Fibroblast of skin of right biceps (primary cell): ENCODE measurements at regions not wholly inside any gene's neighbourhood (a gene's known extent, or its start where the extent isn't known, plus 50 kb on each side); places are given as distances from the start of the nearest gene placed in this dataset.
"Not testable (repeated sequence)": the region's sequence is repeated elsewhere in the genome, so short reads cannot be mapped to it uniquely, and the experiment has no call there.

Experiments used
- DNase-seq: peaks from one replicate; pipeline ENCODE4 v3.0.0-alpha.2; 2013

DNA sequence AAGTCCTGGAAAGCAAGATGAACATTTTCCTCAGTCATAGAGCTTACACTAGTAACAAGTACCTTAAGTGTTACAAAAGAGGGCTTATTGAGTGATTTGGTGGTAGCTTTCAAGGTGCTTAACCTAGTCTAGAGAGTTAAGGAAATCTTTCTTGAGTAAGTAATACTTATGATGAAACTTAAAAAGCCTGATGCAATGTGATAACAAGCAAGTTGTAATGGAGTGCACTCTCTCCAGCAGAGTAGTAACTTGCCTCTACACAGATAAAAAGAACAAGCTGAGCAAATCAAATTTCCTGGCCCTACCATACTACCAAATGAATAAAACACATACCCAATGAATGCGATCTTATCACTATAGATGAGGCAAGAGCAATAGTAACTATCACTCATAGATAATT is 639.9 kb upstream of the FBXO33 start:
- DNase-seq: no peak

DNA sequence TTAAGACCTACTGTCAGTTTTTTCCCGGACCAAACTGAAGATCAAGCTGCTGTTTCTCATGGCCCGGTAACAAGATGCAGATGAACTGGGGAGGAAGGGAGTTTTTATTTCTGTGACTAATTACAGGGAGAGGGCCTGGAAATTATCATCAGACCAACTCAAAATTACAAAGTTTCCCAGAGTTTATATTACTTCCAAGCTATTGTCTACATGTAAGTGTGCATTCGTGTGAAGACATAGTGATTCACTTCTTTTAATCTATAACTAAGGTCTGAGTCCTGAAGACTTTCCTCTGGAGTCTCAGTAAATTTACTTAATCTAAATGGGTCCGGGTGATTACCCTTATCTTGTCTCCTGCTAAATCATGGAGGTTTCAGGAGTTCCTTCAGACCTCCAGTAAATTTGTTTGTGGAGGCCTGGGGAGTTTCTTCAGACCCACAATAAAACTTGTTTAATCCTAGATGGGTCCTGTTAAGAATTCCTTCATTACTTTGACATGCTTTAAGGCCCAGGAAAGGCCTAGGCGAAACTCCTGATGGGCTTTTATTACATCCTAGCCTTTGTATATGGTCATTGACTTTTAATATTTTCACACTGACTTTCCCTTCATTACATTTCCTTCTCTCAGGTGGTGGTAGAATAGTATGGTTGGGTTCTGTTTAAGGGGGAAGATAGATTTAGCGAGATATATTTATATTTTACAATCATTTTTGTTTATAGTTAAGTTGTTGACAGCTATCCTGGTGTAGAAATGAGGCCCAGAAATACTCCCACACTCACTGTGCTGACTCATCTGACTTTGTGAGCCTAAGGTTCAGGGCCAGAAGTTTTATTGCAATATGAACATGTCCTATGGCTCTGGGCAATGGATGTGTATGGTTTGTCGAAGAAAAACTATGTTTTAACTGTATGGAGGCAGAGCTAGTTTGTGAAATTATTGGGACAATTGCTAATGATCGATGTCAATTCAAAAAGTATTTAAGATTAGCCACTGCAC is 627.0 kb upstream of the FBXO33 start:
- DNase-seq: no peak

DNA sequence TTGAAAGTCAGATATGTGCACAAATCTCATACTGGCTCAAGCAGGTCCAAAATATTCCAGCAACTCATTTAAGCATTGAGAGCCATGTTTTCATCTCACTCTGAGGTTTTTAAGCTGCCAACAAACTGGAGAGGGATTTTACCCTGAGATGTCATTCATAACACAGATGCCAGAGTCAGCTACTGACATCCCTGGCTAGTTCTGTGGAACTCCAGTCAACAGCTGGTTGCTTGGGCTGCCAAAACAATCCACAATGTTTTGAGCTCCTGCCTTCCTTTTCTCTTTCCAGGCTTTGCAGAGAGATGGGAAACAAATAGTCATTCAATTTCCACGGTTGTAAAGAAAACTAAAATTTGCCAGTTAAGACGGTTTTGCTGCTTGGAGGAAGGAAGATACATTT is 621.2 kb upstream of the FBXO33 start:
- no peak for DNase-seq

DNA sequence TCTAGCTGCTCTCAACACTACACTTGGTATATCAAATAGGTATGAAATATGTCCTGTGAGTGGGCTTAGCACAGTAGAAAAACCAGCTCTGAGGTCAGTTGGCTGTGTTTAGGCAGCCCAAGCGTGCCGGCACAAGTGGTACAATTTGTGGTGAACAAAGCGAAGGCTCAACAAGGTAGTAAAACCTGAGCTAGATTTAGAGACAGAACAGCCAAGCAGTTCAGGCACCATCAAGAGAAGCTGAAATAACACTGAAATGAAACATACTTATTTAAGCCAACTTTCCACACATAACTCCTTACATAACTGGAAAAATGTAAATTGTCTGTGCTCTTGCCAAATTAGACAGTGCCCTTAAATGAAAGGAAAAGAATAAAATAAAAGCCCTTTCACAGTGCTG is 596.8 kb upstream of the FBXO33 start:
- no peak for DNase-seq

DNA sequence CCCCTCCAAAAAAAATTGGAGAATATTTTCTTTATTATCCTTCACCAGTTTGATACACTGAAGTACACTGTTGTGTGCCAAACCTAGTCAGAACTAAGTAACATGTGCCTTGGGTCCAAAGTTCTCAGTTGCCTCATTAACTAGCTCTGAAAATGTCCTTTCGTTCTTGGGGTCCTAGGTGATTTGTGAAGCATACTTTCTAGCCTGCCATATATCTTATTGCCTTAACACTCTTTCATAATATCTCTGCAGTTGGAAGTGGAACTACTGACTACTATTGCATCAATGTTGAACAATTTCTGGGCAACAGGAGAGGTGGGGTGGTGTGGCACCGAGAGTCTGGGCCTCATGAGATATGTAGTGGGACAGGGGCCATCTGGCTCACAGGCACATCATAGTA is 592.9 kb upstream of the FBXO33 start:
- no peak for DNase-seq

DNA sequence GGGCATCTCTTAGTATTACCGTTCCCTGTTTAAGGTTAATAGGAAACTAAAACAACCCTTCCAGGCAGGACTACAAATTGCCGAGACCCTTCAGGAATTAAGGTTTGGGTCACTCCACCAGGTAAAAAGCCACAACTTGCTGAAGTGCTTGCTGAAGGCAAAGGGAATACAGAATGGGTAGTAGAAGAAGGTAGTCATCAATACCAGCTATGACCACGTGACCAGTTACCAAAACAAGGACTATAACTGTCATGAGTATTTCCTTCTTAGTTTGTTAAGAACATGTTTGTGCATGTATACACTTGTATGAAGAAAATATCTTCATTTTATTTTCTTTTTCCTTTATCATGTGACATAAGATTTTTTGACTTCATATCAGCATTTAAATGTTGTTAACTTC is 578.7 kb upstream of the FBXO33 start:
- no peak for DNase-seq

DNA sequence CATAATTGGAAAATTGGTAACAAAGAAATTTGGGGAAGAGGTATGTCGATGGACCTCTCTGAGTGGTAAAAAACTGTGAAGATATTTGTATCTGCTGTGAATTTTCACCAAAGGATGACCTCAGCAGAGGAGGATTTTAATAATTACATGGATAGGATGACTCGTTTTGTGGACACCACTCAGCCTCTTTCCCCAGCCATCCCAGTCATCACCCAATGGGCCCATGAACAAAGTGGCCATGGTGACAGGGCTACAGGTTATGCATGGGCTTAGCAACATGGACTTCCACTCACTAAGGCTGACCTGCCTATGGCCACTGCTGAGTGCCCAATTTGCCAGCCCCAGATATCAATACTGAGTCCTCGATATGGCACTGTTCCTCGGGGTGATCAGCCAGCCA is 577.5 kb upstream of the FBXO33 start:
- no peak for DNase-seq

DNA sequence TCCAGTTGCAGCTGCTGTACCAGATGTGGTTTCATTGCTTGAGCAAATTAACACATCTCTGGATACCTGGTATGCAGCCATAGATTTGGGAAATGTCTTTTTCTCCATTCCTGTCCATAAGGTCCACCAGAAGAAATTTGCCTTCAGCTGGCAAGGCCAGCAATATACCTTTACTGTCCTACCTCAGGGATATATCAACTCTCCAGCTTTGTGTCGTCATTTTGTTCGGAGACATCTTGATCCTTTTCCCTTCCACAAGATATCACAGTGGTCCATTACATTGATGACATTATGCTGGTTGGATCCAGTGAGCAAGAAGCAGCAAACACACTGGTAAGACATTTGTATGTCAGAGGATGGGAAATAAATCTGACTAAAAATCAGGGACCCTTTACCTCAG is 576.1 kb upstream of the FBXO33 start:
- not testable (repeated sequence) for DNase-seq

DNA sequence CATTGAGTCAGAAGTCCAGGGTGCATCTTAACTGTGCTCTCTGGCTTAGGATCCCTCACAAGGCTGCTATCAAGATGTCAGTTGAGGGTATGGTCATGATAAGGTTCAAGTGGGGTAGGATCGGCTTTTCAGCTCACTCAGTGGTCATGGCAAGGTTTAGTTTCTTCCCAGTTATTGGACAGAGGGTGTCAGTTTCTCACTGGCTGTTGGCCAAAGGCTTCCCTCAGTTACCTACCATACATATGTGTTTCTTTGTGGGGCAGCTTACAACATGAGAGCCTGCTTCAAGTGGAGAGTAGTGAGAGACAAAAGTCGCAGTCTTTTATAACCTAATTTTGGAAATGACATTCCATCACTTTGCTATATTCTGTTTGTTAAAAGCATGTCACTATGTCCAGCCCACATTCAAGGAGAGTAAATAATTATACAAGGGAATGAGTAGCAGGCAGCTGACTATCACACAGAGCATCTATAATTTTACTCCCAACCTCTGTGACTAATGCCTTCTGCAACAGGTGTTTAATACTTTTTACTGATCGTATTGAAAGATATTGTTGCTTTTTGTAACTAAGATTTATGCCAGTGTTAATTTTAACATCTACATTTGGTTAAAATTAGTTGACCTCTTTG is 572.8 kb upstream of the FBXO33 start:
- no peak for DNase-seq

DNA sequence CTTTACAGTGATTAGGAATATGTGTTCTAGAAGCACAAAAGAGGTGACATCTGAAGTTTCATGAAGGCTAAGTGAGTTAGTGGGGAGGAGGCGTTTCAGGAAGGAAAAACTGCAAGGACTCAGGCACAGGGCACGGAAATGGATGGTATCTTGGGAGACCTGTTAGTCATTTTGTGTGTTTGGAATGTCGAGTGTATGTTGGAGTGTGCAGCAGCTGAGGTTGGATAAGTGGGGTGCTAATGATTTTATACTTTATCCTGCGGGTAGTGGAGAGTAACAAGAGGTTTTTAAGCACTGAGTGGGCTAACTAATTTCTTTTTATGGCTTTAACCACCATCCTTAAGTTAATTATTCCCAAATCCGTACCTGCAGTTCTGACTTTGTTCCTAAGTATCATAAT is 571.5 kb upstream of the FBXO33 start:
- no peak for DNase-seq

DNA sequence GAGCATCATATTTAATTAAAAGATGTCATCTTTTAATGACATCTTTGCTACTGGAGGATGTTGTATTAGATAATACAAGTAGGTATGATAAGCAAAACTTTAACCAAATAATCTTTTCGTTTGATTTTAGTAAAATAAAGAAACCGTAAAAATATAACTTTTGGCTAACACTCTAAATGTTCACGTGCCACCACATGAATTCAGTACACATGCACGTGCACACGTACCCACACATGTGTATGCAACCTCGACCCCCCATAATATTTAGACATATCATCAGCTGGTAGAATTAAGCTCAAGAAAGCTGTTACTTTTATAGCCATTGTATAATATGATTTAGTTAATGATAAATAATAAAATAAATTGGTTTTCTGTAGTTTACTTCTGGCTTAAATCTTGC is 566.6 kb upstream of the FBXO33 start:
- no peak for DNase-seq

DNA sequence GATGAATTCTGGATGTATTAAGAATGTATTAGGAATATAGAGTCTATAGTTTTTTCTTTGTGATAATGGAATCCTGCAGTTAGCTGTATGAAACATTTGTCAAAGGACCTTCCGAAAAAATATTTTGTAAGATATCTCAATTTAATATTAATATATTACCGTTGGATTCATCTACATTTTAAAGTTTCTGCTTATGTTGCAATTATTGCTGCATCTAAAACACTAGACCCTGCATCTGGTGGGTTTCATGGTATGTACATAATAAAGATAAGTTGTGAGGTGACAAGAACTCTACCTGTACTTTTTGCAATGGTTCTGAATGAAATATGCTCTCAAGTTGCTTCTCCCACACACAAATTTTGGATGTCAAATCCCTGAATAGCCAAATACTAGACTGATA is 565.9 kb upstream of the FBXO33 start:
- no peak for DNase-seq

DNA sequence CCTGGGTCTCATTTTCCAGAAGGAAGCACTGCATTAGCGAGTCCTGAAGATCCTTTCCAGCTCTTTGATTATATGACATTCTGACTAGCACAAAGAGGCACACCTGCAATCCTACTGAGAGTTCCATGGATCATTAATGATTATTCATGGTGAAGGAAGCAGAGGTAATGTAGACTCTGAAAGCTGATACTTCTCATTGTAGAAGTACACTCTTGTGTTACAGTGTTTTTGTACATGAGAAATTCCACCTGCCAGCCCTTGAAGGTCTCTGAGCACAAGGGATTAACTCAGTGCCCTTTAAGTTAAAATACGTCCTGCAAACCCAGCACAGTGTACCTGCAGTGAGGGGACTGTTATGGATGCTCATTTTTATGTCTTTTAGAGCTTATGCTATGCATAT is 558.8 kb upstream of the FBXO33 start:
- DNase-seq: no peak

DNA sequence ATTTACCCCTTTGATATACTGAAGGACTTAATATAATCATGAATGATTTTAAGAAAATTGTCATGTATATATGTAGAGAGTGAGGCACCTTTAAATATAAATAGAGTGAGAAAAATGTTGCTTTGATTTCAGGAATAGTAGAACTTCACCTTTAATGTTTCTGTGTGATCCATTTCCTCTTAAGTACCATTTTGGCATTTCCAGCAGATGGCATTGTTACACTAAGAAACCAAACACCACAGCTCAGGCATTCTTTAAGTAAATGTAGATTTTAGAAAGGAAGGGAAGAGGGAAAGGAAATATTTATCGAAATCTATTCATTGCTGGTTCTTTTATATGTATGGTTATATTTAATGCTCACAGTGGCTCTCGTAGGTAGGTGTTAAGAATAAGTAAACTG is 556.7 kb upstream of the FBXO33 start:
- peak; percentile 14 for DNase-seq

DNA sequence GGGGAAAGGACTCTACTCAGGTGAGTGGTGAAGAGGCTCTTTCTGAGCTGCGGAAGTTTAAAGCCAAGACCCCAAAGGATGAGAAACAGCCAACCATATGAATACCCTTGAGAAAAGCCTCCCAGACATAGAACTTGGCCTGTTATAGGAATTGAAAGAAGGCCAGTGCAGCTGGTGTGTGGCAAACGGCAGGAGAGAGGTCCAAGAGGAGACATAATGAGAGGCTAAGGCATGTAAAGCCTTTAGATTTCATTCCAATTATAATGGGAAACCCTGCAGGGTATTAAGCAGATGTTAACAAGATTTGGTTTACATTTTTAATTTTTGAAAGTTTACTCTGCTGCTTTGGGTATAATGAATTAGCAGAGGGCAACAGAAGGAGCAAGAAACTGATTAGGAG is 552.1 kb upstream of the FBXO33 start:
- DNase-seq: no peak

DNA sequence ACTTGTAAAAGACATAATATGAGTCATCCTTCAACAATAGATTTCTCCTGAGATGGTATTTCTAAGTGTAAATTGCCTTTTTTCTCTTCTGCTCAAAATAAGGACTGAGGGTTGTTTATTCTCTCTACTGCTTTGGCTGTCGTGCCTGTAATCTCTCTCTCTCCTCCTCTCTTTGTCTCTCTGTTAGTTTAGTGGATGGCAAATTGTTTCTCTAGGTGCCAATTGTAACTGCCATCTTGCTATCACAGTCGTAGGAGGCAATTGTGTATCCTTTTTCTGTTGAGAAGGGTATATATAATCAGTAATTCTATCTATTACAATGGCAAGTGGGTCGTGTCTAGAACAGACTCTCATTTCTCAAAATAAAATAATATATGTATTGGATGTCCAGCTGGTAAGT is 545.0 kb upstream of the FBXO33 start:
- DNase-seq: no peak

DNA sequence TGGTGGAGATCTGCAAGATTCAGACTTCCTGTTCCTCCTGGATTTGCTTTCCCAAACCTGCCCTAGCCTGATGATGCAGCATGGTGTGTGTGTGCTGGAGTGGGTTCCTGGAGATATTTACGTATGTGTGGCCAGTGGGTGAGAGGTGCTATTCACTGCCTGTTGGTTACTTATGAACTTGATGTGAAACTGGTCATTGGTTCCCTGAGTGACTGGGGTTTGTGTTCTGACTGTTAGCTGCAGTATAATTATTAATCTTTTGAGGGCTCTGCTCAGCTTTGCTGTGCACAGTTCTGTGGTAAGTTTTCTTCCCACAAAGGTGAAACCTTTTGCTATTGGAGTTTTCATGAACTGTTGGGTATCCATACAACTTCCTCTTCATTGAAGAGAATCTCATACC is 541.8 kb upstream of the FBXO33 start:
- no peak for DNase-seq

DNA sequence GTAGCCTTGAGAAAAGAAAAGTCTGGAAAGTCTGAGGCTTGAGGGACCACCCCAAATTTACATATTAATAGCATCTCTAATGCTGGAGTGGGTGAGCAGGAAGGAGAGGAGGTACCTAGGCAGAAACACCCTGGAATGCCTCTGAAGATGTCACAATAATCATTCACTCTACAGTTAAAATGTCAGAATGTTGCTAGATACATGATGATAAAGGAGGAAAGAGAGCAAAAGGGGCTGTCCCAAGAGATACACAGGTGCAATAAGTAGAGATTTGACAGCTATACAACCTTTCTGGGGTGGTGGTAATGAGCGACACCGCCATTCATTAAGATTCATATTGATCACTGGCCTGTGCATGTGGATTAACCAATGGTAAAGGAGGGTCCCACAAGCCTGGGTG is 540.5 kb upstream of the FBXO33 start:
- no peak for DNase-seq

DNA sequence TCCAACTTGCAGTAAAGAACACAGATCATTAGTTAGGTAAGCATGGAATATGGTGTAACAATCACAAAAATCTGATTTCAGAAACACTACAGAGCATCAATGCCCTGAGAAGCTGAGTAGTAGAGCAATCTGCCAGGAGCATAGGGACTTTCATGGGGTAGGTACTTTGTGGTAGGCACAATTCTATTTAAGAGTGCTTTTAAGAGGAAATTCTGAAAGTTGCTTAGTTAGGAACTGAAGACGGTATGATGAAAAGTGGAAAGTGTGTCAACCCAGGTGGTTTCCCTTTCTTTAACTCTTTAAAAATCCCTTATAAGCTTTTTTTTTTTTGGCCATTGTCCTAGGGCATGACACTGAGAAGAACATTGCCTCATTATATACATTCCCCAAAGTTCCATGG is 535.7 kb upstream of the FBXO33 start:
- DNase-seq: no peak

DNA sequence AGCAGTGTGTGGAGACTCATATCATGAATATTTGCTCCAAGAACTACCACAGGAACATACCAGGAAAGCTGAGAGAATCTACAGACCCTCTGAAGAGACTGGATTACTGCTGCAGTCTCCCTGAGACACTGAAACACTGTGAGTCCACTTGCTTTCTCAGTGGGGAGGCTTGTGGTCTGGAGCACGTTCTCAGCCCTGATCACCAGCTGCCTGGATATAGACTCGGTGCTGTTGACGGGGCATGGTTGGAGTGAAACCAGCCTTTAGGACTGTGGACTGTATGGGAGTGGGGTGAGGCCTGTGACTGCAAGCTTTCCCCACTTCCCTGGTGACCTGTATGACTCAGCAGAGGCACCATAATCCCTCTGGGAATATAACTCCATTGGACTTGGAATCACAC is 525.8 kb upstream of the FBXO33 start:
- no peak for DNase-seq

DNA sequence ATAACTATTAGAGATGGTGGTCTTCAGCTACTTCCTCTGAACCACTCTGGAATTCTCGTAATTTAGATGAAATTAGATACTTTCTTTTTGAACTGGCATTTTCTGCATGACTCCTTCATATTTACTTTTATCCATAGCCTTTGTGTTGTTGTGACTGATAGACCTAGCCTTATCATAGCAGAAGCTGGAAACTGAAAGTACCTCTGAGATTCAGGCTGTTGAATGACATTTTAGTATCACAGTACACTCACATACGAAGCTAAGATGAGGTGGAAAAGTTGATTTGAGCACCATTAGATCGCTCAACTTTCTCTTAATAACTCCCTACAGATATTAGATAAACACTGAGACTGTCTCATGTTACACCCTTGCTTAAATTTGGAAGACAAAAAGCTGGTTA is 525.1 kb upstream of the FBXO33 start:
- no peak for DNase-seq

DNA sequence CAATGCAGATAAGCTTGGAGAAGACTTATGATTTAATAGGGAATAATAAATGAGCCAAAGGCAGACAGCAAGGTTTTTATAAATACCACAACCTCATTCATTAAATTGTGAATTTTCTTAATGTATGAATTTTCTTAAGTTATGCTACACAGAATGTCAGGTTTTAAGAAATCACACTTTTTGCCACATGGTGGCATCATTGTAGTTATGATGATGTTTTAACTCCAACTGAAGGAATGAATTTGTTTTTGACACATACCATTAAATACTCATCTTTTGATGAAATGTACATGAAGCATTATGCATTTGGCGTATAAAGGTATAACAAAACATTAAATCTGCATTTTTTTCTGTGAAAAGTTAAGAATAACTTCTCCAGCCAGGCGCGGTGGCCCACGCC is 524.1 kb upstream of the FBXO33 start:
- DNase-seq: no peak

DNA sequence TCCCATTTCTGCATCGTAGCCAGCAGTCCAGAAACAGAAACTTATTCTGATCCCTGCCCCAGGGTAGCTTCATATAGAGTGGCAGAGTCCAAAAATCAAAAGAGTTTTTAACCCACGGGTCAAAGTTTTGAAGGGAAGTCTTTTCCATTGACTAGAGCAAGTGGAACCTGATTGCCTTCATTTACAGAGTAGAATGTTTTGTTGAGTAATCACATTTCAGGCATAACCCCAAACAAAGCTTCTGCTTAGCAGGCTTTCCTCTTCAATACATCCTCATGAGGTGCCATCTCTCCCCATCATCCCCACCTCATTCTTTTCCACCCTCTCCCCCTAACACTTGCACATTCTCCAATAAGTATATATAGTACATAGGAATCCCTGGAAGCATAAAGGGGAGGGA is 516.0 kb upstream of the FBXO33 start:
- DNase-seq: no peak

DNA sequence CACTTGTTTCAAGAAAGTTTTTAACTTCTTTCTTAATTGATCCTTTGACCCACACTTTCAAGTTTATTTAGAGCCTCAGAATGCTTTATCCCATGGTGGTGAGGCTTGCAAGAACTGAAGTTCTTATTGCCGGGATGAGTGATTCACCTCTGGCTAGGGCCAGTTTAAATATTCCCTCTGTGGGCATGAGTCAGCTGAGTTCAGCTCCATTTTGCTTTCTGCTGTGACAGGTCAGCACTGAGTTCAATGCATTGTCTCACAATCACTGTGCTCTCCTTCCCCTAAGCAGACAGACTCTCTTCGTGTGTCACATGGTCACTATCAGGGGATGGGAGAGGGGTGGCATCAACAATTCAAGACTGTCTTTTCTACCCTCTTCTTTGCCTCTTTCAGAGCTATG is 514.6 kb upstream of the FBXO33 start:
- DNase-seq: peak; percentile 8

DNA sequence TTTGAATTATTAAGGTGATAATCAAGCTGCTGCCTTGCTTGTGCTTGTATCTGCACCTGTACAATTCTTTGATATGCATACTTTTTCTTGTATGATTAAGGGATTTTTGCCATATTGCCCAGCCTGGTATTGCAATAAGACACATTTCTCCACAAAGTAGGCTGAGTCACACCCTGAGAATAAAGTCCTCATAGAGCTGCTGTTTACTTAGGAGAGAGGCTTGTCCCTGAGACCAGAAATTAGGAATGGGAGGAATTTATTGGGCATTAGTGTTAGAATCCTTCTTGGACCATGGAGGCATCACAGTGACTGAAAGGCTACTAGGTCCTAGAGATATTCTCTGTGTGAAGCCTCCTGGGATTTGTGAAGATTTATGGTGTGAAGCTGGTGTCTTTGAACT is 506.8 kb upstream of the FBXO33 start:
- no peak for DNase-seq
